ENCODE measurements at regions not wholly inside any gene's neighbourhood (a gene's known extent, or its start where the extent isn't known, plus 50 kb on each side); places are given as distances from the start of the nearest gene placed in this dataset.
"Not testable (repeated sequence)": the region's sequence is repeated elsewhere in the genome, so short reads cannot be mapped to it uniquely, and the experiment has no call there.

DNA sequence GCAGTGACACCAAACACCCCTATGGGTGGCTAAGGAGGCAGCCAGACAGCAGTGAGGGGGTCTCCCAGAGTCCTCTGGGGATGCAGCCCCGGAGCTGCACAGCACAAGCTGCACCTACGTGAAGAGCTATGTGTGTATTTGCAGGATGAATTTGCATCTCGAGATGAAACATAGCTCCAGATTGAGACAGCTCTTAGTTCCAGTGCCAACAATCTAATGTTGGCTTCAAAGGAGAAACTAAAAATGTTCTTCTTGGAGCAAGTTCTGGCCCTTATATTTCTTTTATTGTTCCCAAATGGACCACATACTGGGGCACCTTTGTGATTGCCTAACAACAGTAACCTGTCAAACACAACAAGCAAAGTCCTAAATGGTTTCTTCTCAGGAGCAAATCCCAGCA, 233.9 kb downstream of the SLC4A3 start:
- Histone ChIP-seq H3K4me1 (ENCODE audit: control insufficient read depth, insufficient read depth, low read length, poor library complexity, severe bottlenecking) (no peaks in the 10 kb centered on the region), H3K27ac (ENCODE audit: low read depth, low read length, severe bottlenecking) (no peak overlapping the region), H3K4me3 (ENCODE audit: extremely low read depth, insufficient read depth, low read length, poor library complexity, severe bottlenecking) (no peak overlapping the region), H3K36me3 (ENCODE audit: control insufficient read depth, insufficient read depth, low read length) (no peaks in the 10 kb centered on the region), H3K9me3 (ENCODE audit: control insufficient read depth, low read length) (no peaks in the 10 kb centered on the region)
- WGBS, 2 experiments (ENCODE audit: insufficient coverage in 2 of 2) = 87 to 92% methylated on average over 3 of the region's 3 CpGs

DNA sequence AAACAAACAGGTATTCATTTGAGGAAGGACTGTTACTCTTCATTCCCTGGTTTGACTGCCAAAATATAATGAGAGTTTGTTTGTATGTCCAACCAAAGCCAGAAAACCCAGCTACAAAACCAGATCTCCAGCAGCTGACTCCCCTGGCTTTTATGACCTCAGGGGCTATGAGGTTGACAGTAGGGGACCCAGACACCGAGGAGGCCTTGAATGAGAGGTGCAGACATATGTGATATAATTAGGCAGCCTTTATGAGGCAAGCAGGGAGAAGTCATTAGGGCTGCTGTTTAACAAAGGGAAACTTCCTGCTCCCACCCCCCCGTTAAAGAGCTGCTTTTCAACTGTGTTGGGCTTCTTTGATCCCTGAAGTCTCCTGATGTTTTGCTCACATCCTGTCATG, 236.7 kb downstream of the SLC4A3 start:
- Histone ChIP-seq H3K4me3 (ENCODE audit: extremely low read depth, insufficient read depth, low read length, poor library complexity, severe bottlenecking) (no peak overlapping the region), H3K36me3 (ENCODE audit: control insufficient read depth, insufficient read depth, low read length) (no peaks in the 10 kb centered on the region), H3K9me3 (ENCODE audit: control insufficient read depth, low read length) (no peaks in the 10 kb centered on the region), H3K4me1 (ENCODE audit: control insufficient read depth, insufficient read depth, low read length, poor library complexity, severe bottlenecking) (no peaks in the 10 kb centered on the region), H3K27ac (ENCODE audit: low read depth, low read length, severe bottlenecking) (no peak overlapping the region)
- 39 to 43% methylated on average over 1 to 2 of the region's 2 CpGs for WGBS, 2 experiments (ENCODE audit: insufficient coverage in 2 of 2)

DNA sequence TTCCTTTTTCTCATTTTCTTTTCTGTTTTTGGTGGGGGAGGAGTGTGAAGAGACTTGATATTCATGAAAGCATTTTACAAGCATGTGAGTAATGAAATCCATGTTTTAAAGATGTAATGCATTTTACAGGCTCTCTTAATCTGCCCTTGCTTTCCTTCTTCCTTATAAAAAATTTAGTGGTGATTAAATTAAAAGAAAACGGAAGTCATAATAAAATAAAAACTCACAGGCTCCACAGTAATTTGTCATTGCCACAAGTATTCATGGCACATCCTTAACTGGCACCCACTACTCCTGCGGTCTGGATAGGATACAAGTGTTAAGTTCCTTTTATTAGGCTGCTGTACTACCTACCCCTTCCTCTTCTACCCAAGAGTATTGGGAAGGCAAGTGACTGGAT, 241.2 kb downstream of the SLC4A3 start:
- no peak overlapping the region for H3K27ac ChIP-seq (ENCODE audit: low read depth, low read length, severe bottlenecking)
- peaks cover 11% of the 10 kb centered on the region for H3K4me1 ChIP-seq (ENCODE audit: control insufficient read depth, insufficient read depth, low read length, poor library complexity, severe bottlenecking)
- no peaks in the 10 kb centered on the region for H3K9me3 ChIP-seq (ENCODE audit: control insufficient read depth, low read length)
- no CpG with 5 or more reads among the region's 2 CpGs for whole genome bisulfite sequencing, 2 experiments (ENCODE audit: insufficient coverage in 2 of 2)
- no peak overlapping the region for H3K4me3 ChIP-seq (ENCODE audit: extremely low read depth, insufficient read depth, low read length, poor library complexity, severe bottlenecking)
- no peaks in the 10 kb centered on the region for H3K36me3 ChIP-seq (ENCODE audit: control insufficient read depth, insufficient read depth, low read length)

DNA sequence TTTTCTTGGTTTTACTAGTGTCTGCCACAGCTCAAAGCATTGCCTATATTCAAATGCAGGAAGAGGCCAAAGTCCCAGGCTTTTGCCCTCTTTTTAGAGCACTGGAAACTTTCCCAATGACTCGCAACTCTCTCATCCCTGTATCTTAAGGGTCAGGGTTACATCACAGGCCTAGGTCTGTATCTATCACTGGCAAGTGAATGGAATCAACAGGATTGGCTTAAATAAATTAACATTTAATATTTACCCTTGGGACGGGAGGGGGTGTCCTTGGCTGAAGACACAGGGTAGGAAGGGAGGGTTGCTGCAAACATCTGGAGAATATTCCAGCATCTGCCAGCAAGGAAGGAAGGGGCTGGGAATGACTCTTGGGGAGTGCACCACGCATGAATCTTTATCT, 242.6 kb downstream of the SLC4A3 start:
- Histone ChIP-seq H3K4me1 (ENCODE audit: control insufficient read depth, insufficient read depth, low read length, poor library complexity, severe bottlenecking) (peaks cover 11% of the 10 kb centered on the region), H3K4me3 (ENCODE audit: extremely low read depth, insufficient read depth, low read length, poor library complexity, severe bottlenecking) (no peak overlapping the region), H3K36me3 (ENCODE audit: control insufficient read depth, insufficient read depth, low read length) (no peaks in the 10 kb centered on the region), H3K9me3 (ENCODE audit: control insufficient read depth, low read length) (no peaks in the 10 kb centered on the region), H3K27ac (ENCODE audit: low read depth, low read length, severe bottlenecking) (no peak overlapping the region)
- 100% methylated on average over 1 of the region's 3 CpGs; no CpG with 5 or more reads in 1 of the 2 experiments for WGBS, 2 experiments (ENCODE audit: insufficient coverage in 2 of 2)

DNA sequence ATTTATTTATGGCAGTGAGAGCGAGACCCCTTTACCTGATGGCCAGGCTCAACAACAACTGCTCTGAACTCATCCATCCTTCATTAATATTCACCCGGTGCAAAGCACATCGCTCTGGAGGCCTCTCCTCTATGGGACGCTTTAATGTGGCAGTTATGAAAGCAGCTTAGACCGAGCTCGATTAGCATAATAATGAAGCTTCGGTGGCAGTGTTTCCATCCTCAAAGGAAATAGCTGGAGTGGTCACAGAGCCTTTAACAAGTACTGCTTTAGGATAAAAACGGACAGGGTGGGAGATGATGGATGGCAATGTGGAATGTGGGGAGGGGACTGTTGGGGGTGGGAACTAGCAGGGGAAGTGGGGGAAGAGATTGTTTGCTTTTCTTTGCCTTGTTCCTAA, 243.9 kb downstream of the SLC4A3 start:
- no peak overlapping the region for H3K4me3 ChIP-seq (ENCODE audit: extremely low read depth, insufficient read depth, low read length, poor library complexity, severe bottlenecking)
- 13 to 21% methylated on average over 6 of the region's 8 CpGs for whole genome bisulfite sequencing, 2 experiments (ENCODE audit: insufficient coverage in 2 of 2)
- H3K27ac ChIP-seq (ENCODE audit: low read depth, low read length, severe bottlenecking) = no peak overlapping the region
- H3K9me3 ChIP-seq (ENCODE audit: control insufficient read depth, low read length) = no peaks in the 10 kb centered on the region
- peaks cover 11% of the 10 kb centered on the region for H3K4me1 ChIP-seq (ENCODE audit: control insufficient read depth, insufficient read depth, low read length, poor library complexity, severe bottlenecking)
- H3K36me3 ChIP-seq (ENCODE audit: control insufficient read depth, insufficient read depth, low read length) = no peaks in the 10 kb centered on the region

DNA sequence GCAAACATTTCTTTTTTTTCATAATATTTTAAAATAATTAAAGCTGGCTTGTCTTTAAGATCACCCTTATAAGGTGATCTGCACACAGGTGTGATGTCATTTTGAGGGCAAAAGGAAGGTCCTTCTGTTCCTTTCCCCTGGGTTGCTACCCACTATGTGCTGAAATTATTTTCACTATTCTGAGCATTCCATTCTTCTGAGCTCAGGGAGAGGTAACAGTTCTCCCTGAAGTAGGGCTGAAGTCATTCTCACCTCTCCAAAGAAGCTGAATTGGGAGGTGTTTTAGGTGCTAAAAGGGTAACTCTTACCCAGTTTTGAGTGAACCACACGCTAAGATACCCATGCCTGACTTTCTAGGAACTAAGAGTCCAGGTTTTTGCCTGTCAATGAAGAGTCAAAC, 247.6 kb downstream of the SLC4A3 start:
- H3K4me3 ChIP-seq (ENCODE audit: extremely low read depth, insufficient read depth, low read length, poor library complexity, severe bottlenecking) = no peak overlapping the region
- no peak overlapping the region for H3K27ac ChIP-seq (ENCODE audit: low read depth, low read length, severe bottlenecking)
- H3K36me3 ChIP-seq (ENCODE audit: control insufficient read depth, insufficient read depth, low read length) = no peaks in the 10 kb centered on the region
- H3K4me1 ChIP-seq (ENCODE audit: control insufficient read depth, insufficient read depth, low read length, poor library complexity, severe bottlenecking) = peaks cover 11% of the 10 kb centered on the region
- WGBS, 2 experiments (ENCODE audit: insufficient coverage in 2 of 2) = 100% methylated on average over 1 of the region's 1 CpG; no CpG with 5 or more reads in 1 of the 2 experiments
- no peaks in the 10 kb centered on the region for H3K9me3 ChIP-seq (ENCODE audit: control insufficient read depth, low read length)

DNA sequence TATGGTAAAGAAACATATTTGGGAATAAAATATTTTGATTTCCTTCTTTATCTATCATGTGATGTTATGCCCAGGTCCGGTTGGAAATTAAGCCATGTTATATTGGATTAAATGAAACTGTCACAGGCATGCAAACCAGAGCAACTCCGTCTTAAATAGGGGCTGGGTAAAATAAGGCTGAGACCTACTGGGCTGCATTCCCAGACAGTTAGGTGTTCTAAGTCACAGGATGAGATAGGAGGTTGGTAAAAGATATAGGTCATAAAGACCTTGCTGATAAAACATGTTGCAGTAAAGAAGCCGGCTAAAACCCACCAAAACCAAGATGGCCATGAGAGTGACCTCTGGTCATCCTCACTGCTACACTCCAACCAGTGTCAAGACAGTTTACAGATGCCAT, 248.6 kb downstream of the SLC4A3 start:
- H3K4me3 ChIP-seq (ENCODE audit: extremely low read depth, insufficient read depth, low read length, poor library complexity, severe bottlenecking); H3K9me3 ChIP-seq (ENCODE audit: control insufficient read depth, low read length); H3K27ac ChIP-seq (ENCODE audit: low read depth, low read length, severe bottlenecking); H3K4me1 ChIP-seq (ENCODE audit: control insufficient read depth, insufficient read depth, low read length, poor library complexity, severe bottlenecking); H3K36me3 ChIP-seq (ENCODE audit: control insufficient read depth, insufficient read depth, low read length): not testable (repeated sequence)
- WGBS, 2 experiments (ENCODE audit: insufficient coverage in 2 of 2) = 40 to 100% methylated on average over 1 to 2 of the region's 3 CpGs

DNA sequence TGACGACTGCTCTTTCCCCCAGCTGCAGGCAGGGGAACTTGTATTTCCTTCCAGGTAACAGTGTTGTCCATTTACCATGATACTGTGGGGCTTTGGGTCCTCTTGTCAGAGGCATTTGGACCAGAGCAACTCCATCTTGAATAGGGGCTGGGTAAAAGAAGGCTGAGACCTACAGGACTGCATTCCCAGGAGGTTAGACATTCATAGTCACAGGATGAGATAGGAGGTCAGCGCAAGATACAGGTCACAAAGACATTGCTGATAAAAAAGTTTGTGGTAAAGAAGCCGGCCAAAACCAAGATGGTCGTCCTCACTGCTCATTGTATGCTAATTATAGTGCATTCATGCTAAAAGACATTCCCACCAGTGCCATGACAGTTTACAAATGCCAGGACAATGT, 249.5 kb downstream of the SLC4A3 start:
- Histone ChIP-seq H3K9me3 (ENCODE audit: control insufficient read depth, low read length) (no peaks in the 10 kb centered on the region), H3K36me3 (ENCODE audit: control insufficient read depth, insufficient read depth, low read length) (no peaks in the 10 kb centered on the region), H3K4me3 (ENCODE audit: extremely low read depth, insufficient read depth, low read length, poor library complexity, severe bottlenecking) (no peak overlapping the region), H3K27ac (ENCODE audit: low read depth, low read length, severe bottlenecking) (no peak overlapping the region), H3K4me1 (ENCODE audit: control insufficient read depth, insufficient read depth, low read length, poor library complexity, severe bottlenecking) (no peaks in the 10 kb centered on the region)
- 78 to 100% methylated on average over 2 of the region's 4 CpGs for WGBS, 2 experiments (ENCODE audit: insufficient coverage in 2 of 2)

DNA sequence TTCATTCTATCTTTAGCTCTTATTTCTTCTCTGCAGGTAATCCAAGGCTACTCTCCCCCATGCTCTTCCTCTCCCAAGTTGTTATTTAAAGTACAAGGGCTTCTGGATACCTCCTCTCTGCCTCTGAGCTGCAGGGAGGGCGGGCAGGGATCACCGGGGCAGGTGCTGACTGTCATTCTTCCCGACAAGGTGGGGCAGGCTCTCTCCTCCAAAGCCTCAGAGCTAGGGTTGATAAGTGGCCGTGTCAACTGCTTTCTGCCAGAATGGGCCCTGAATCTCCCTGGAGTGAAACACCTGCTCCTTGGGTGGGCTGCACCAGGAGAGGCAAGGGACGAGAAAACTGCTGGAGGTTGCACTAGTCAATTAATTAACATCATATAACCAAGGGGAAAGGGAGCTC, 250.3 kb downstream of the SLC4A3 start:
- Histone ChIP-seq H3K36me3 (ENCODE audit: control insufficient read depth, insufficient read depth, low read length) (no peaks in the 10 kb centered on the region), H3K27ac (ENCODE audit: low read depth, low read length, severe bottlenecking) (no peak overlapping the region), H3K4me3 (ENCODE audit: extremely low read depth, insufficient read depth, low read length, poor library complexity, severe bottlenecking) (no peak overlapping the region), H3K9me3 (ENCODE audit: control insufficient read depth, low read length) (no peaks in the 10 kb centered on the region), H3K4me1 (ENCODE audit: control insufficient read depth, insufficient read depth, low read length, poor library complexity, severe bottlenecking) (no peaks in the 10 kb centered on the region)
- WGBS, 2 experiments (ENCODE audit: insufficient coverage in 2 of 2) = 81 to 85% methylated on average over 4 of the region's 5 CpGs

DNA sequence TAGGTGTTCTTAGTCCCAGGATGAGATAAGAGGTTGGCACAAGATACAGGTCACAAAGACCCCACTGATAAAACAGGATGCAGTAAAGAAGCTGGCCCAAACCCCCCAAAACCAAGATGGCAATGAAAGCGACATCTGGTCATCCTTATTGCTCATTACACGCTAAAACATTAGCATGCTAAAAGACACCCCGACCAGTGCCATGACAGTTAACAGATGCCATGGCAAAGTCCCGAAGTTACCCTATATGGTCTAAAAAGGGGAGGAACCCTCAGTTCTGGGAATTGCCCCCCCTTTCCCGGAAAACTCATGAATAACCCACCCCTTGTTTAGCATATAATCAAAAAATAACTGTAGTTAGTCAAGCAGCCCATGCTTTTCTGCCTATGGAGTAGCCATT, 251.1 kb downstream of the SLC4A3 start:
- Histone ChIP-seq H3K4me3 (ENCODE audit: extremely low read depth, insufficient read depth, low read length, poor library complexity, severe bottlenecking) (no peak overlapping the region), H3K9me3 (ENCODE audit: control insufficient read depth, low read length) (no peaks in the 10 kb centered on the region), H3K4me1 (ENCODE audit: control insufficient read depth, insufficient read depth, low read length, poor library complexity, severe bottlenecking) (no peaks in the 10 kb centered on the region), H3K36me3 (ENCODE audit: control insufficient read depth, insufficient read depth, low read length) (no peaks in the 10 kb centered on the region), H3K27ac (ENCODE audit: low read depth, low read length, severe bottlenecking) (no peak overlapping the region)
- WGBS, 2 experiments (ENCODE audit: insufficient coverage in 2 of 2) = 94 to 100% methylated on average over 2 to 4 of the region's 5 CpGs

DNA sequence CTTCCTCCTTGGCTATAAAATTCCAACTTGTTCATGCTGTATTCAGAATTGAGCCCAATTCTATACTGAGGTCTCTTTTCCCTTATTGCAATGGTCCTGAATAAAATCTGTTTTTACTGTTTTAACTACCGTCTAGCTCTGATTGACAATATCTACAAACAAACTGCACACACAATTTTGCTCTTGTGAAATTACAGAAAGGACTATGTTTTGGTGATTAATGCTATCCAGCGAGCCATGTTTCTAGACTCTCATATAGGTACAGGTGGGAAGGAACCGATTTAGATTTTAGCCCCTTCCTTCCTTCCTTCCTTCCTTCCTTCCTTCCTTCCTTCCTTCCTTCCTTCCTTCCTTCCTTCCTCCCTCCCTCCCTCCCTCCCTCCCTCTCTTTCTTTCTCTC, 254.4 kb downstream of the SLC4A3 start:
- 83% methylated on average over 1 of the region's 3 CpGs; no CpG with 5 or more reads in 1 of the 2 experiments for WGBS, 2 experiments (ENCODE audit: insufficient coverage in 2 of 2)
- H3K36me3 ChIP-seq (ENCODE audit: control insufficient read depth, insufficient read depth, low read length) = no peaks in the 10 kb centered on the region
- no peak overlapping the region for H3K4me3 ChIP-seq (ENCODE audit: extremely low read depth, insufficient read depth, low read length, poor library complexity, severe bottlenecking)
- H3K27ac ChIP-seq (ENCODE audit: low read depth, low read length, severe bottlenecking) = no peak overlapping the region
- H3K9me3 ChIP-seq (ENCODE audit: control insufficient read depth, low read length) = no peaks in the 10 kb centered on the region
- no peaks in the 10 kb centered on the region for H3K4me1 ChIP-seq (ENCODE audit: control insufficient read depth, insufficient read depth, low read length, poor library complexity, severe bottlenecking)

DNA sequence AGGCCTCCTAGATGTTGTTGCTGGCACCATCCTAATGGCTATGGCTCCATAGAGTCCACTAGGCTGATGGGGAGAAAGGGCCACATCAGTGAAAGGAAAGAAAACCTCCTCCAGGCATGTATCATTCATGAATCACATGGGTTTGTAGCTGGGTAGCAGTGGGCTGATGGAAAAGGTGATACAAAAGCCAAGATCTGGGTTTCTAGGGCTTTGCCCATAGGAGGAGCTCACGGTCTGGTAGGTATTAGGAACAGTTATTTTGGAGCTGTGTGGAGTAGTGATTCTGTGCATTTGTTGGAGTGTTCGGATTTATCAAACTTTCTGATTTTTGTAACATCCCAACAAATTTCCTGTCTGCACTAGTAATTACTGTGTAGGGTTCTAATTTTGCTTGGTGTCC, 259.2 kb downstream of the SLC4A3 start:
- Histone ChIP-seq H3K4me3 (ENCODE audit: extremely low read depth, insufficient read depth, low read length, poor library complexity, severe bottlenecking) (no peak overlapping the region), H3K4me1 (ENCODE audit: control insufficient read depth, insufficient read depth, low read length, poor library complexity, severe bottlenecking) (no peaks in the 10 kb centered on the region), H3K36me3 (ENCODE audit: control insufficient read depth, insufficient read depth, low read length) (no peaks in the 10 kb centered on the region), H3K9me3 (ENCODE audit: control insufficient read depth, low read length) (no peaks in the 10 kb centered on the region), H3K27ac (ENCODE audit: low read depth, low read length, severe bottlenecking) (no peak overlapping the region)
- WGBS, 2 experiments (ENCODE audit: insufficient coverage in 2 of 2) = 50 to 80% methylated on average over 1 of the region's 2 CpGs

All from mesodermal cell (in vitro differentiated cells).